IMR-90 (cell line): ENCODE measurements at regions not wholly inside any gene's neighbourhood (a gene's known extent, or its start where the extent isn't known, plus 50 kb on each side); places are given as distances from the start of the nearest gene placed in this dataset.

ENCODE experiments used
- ATAC-seq: fragments of 200-7000 bp; cut with Tn5 transposase; 2 replicates; pipeline ENCODE4 v1.9.1; 2020; ENCODE audit warnings: low read depth, mild to moderate bottlenecking, moderate library complexity
- BruUV-seq: library from RNA; stranded (reverse); fragments of 400-500 nt; replicated peaks from 2 replicates; lab custom pipeline; 2021; lab: Mats Ljungman, UMichigan
- CTCF ChIA-PET: fragments of 300-600 bp; formaldehyde crosslinking; extraction: SDS; loops from one replicate; lab custom pipeline; 2021; ENCODE audit warnings: antibody characterized with exemption; lab: Yijun Ruan, JAX
- POLR2A ChIA-PET: fragments of 300-600 bp; sonication (Branson Sonifier 250); formaldehyde crosslinking; loops from one replicate; lab custom pipeline; 2022; ENCODE audit warnings: antibody characterized with exemption; ENCODE audit not compliant: unreplicated experiment; lab: Charles Lee
- DNase-seq: peaks from one replicate; pipeline ENCODE4 v3.0.0; 2013
- H2AFZ ChIP-seq: replicated peaks from 2 replicates; pipeline ENCODE3; 2013; ENCODE audit warnings: low read length, mild to moderate bottlenecking; ENCODE audit not compliant: poor library complexity
- H2AK5ac ChIP-seq: 2 replicates; pipeline ENCODE4 v1.6.1; 2013; ENCODE audit warnings: low read depth, low read length, inconsistent platforms
- H2AK9ac ChIP-seq: replicated peaks from 2 replicates; pipeline ENCODE3; 2013; ENCODE audit warnings: mild to moderate bottlenecking, low read depth, low read length, moderate library complexity; ENCODE audit not compliant: poor library complexity
- H2BK120ac ChIP-seq: 2 replicates; pipeline ENCODE4 v1.6.1; 2013; ENCODE audit warnings: low read depth, low read length, inconsistent platforms
- H2BK15ac ChIP-seq: 3 replicates; pipeline ENCODE4 v1.6.1; 2013; ENCODE audit warnings: low read depth, low read length, inconsistent platforms
- H2BK20ac ChIP-seq: 2 replicates; pipeline ENCODE4 v1.6.1; 2013; ENCODE audit warnings: low read depth, mild to moderate bottlenecking, inconsistent platforms, low read length, moderate library complexity
- H2BK5ac ChIP-seq: 2 replicates; pipeline ENCODE4 v1.6.1; 2013; ENCODE audit warnings: mild to moderate bottlenecking, low read depth, low read length, inconsistent platforms; ENCODE audit not compliant: poor library complexity, severe bottlenecking
- H3K14ac ChIP-seq: replicated peaks from 2 replicates; pipeline ENCODE4 v1.6.1; 2013; ENCODE audit warnings: low read depth, low read length, inconsistent platforms
- H3K18ac ChIP-seq: 2 replicates; pipeline ENCODE4 v1.6.1; 2013; ENCODE audit warnings: low read depth, low read length, control low read depth
- H3K23ac ChIP-seq: 2 replicates; pipeline ENCODE4 v1.6.1; 2013; ENCODE audit warnings: low read depth, low read length, inconsistent platforms
- H3K27ac ChIP-seq: 2 replicates; pipeline ENCODE4 v1.5.1; 2013; ENCODE audit warnings: mild to moderate bottlenecking, control low read depth, low read length; ENCODE audit not compliant: insufficient read depth
- H3K27me3 ChIP-seq: 2 replicates; pipeline ENCODE4 v1.6.1; 2013; ENCODE audit warnings: low read length; ENCODE audit not compliant: control insufficient read depth, insufficient read depth
- H3K36me3 ChIP-seq: 2 replicates; pipeline ENCODE4 v1.6.1; 2013; ENCODE audit warnings: low read length, mixed read lengths; ENCODE audit not compliant: control insufficient read depth, insufficient read depth
- H3K4ac ChIP-seq: 2 replicates; pipeline ENCODE4 v1.6.1; 2013; ENCODE audit warnings: low read depth, low read length, inconsistent platforms
- H3K4me1 ChIP-seq: 2 replicates; pipeline ENCODE4 v1.6.1; 2013; ENCODE audit warnings: low read length, mixed read lengths; ENCODE audit not compliant: control insufficient read depth, insufficient read depth
- H3K4me2 ChIP-seq: 2 replicates; pipeline ENCODE4 v1.6.1; 2013; ENCODE audit warnings: low read depth, mild to moderate bottlenecking, control low read depth, low read length, moderate library complexity
- H3K4me3 ChIP-seq: 2 replicates; pipeline ENCODE4 v1.5.1; 2013; ENCODE audit warnings: low read depth, mild to moderate bottlenecking, control low read depth, low read length, moderate library complexity; ENCODE audit not compliant: insufficient read depth
- H3K56ac ChIP-seq: 2 replicates; pipeline ENCODE4 v1.6.1; 2013; ENCODE audit warnings: low read length, inconsistent platforms; ENCODE audit not compliant: insufficient read depth; ENCODE audit errors: extremely low read depth
- H3K79me1 ChIP-seq, 2 experiments: 2 replicates each; pipeline ENCODE4 v1.6.1; 2013; ENCODE audit warnings: low read length in 2 of 2, inconsistent platforms in 1 of 2, low read depth in 1 of 2
- H3K9ac ChIP-seq: 2 replicates; pipeline ENCODE4 v1.6.1; 2013; ENCODE audit warnings: low read depth, low read length, control low read depth
- H3K9me1 ChIP-seq: 2 replicates; pipeline ENCODE4 v1.6.1; 2013; ENCODE audit warnings: low read length, inconsistent platforms; ENCODE audit not compliant: insufficient read depth
- H3K9me3 ChIP-seq: 2 replicates; pipeline ENCODE4 v1.6.1; 2013; ENCODE audit warnings: low read length; ENCODE audit not compliant: control insufficient read depth, insufficient read depth
- H4K20me1 ChIP-seq: 2 replicates; pipeline ENCODE4 v1.6.1; 2013; ENCODE audit warnings: low read length, inconsistent platforms; ENCODE audit not compliant: insufficient read depth
- H4K5ac ChIP-seq: 2 replicates; pipeline ENCODE4 v1.6.1; 2013; ENCODE audit warnings: mild to moderate bottlenecking, low read depth, low read length, control low read depth
- H4K8ac ChIP-seq, 2 experiments: 2 replicates each; pipeline ENCODE4 v1.6.1; 2013; ENCODE audit warnings: low read depth in 2 of 2, low read length in 2 of 2, control low read depth in 1 of 2, inconsistent platforms in 1 of 2
- H4K91ac ChIP-seq: 2 replicates; pipeline ENCODE4 v1.6.1; 2013; ENCODE audit warnings: low read depth, low read length, inconsistent platforms; ENCODE audit not compliant: insufficient read depth
- CEBPB ChIP-seq: IDR thresholded peaks from 2 replicates; pipeline ENCODE4 v1.6.1; 2012; ENCODE audit warnings: low read depth, low read length, improper control_type of control experiment
- CHD1 ChIP-seq: IDR thresholded peaks from 2 replicates; pipeline ENCODE4 v1.6.1; 2012; ENCODE audit warnings: low read depth, low read length, improper control_type of control experiment
- MAZ ChIP-seq: IDR thresholded peaks from 2 replicates; pipeline ENCODE4 v1.6.1; 2012; ENCODE audit warnings: low read depth, mild to moderate bottlenecking, low read length, improper control_type of control experiment, moderate library complexity, borderline replicate concordance
- NFE2L2 ChIP-seq: fragments of 150-350 bp; IDR thresholded peaks from 2 replicates; pipeline ENCODE4 v1.6.1; 2016; ENCODE audit warnings: low read depth, mild to moderate bottlenecking, low read length
- RFX5 ChIP-seq: IDR thresholded peaks from 2 replicates; pipeline ENCODE4 v1.8.0; 2012; ENCODE audit warnings: low read depth, mild to moderate bottlenecking, low read length, moderate library complexity
- SMC3 ChIP-seq: fragments of 150-350 bp; IDR thresholded peaks from 2 replicates; pipeline ENCODE4 v1.6.1; 2016; ENCODE audit warnings: low read depth, mild to moderate bottlenecking, antibody characterized with exemption, low read length, moderate library complexity
- WGBS, 2 experiments: methylation state at CpG; one replicate each; pipeline versions ENCODE4 v1.1.5 to v1.1.7; 2013; ENCODE audit warnings: missing lambda C conversion rate in 2 of 2; ENCODE audit not compliant: insufficient read length in 1 of 2; ENCODE audit errors: extremely low coverage in 2 of 2; 5-methylcytosine and 5-hydroxymethylcytosine counted together
- dilution Hi-C: fragments of 300-500 bp; cut with HindIII; formaldehyde crosslinking; loops from one replicate; pipeline ENCODE4 v1.14.3; 2018; ENCODE audit warnings: low sequenced_read_pairs; ENCODE audit not compliant: unreplicated experiment
- in situ Hi-C: fragments of 300-500 bp; cut with MboI; formaldehyde crosslinking; loops from 3 replicates; pipeline ENCODE4 v1.14.3; 2019; ENCODE audit warnings: low sequenced_read_pairs, inconsistent platforms, mixed read lengths
- intact Hi-C: fragments of 100-400 bp; cut with micrococcal nuclease; formaldehyde crosslinking; loops from 2 replicates; pipeline ENCODE4 v1.10.0; 2022
- TF ChIP-seq, protein P1 (sequence below): conservative IDR thresholded peaks from 2 replicates; pipeline ENCODE4 v1.5.1; 2012; ENCODE audit warnings: mild to moderate bottlenecking, low read depth, low read length, improper control_type of control experiment

DNA sequence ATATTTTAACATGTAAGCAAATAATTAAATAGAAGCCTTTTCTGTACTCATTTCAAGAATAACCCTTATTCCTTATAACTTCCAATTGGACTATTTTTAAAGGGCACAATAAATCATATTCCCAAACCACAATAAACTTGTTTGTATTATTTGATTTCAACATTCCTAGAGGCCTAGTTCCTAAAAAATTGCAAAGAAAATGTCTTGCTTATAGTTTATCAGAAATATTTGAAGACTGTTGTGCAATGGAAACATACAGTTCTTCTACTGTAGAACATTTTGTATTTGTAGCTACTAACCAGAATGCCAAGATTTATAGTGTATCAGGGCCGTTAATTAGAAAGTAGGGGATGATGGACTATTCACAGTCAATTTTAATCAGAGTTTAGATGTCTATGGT is 1037.0 kb upstream of the CDH18 start:
- H2BK15ac ChIP-seq = no peak overlapping the region
- no CpG with 5 or more reads among the region's 1 CpG for WGBS, 2 experiments
- H3K56ac ChIP-seq = no peak overlapping the region
- ATAC-seq (no peak), DNase-seq (no peak)
- peaks cover 5% of the 10 kb centered on the region for H3K9me3 ChIP-seq
- no peaks in the 10 kb centered on the region for H3K9me1 ChIP-seq
- H3K4ac ChIP-seq = no peak overlapping the region
- H3K9ac ChIP-seq = no peak overlapping the region
- TF ChIP-seq NFE2L2 (no peak), RFX5 (no peak), CHD1 (no peak), SMC3 (no peak), CEBPB (no peak), MAZ (no peak)
- TF ChIP-seq, protein P1, sequence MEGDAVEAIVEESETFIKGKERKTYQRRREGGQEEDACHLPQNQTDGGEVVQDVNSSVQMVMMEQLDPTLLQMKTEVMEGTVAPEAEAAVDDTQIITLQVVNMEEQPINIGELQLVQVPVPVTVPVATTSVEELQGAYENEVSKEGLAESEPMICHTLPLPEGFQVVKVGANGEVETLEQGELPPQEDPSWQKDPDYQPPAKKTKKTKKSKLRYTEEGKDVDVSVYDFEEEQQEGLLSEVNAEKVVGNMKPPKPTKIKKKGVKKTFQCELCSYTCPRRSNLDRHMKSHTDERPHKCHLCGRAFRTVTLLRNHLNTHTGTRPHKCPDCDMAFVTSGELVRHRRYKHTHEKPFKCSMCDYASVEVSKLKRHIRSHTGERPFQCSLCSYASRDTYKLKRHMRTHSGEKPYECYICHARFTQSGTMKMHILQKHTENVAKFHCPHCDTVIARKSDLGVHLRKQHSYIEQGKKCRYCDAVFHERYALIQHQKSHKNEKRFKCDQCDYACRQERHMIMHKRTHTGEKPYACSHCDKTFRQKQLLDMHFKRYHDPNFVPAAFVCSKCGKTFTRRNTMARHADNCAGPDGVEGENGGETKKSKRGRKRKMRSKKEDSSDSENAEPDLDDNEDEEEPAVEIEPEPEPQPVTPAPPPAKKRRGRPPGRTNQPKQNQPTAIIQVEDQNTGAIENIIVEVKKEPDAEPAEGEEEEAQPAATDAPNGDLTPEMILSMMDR = no peak
- no peak overlapping the region for H3K4me3 ChIP-seq
- dilution Hi-C loops = no loop called here
- no peaks in the 10 kb centered on the region for H4K20me1 ChIP-seq
- H3K36me3 ChIP-seq = no peaks in the 10 kb centered on the region
- POLR2A ChIA-PET = no interaction called here
- no peak overlapping the region for H4K8ac ChIP-seq
- H2AFZ ChIP-seq = no peak overlapping the region
- CTCF ChIA-PET = no interaction called here
- no peak overlapping the region for H4K5ac ChIP-seq
- no peak overlapping the region for H2AK5ac ChIP-seq
- in situ Hi-C loops = no loop called here
- H3K4me2 ChIP-seq = no peak overlapping the region
- H2AK9ac ChIP-seq = no peak overlapping the region
- H2BK120ac ChIP-seq = no peak overlapping the region
- no peak overlapping the region for H2BK20ac ChIP-seq
- no peaks in the 10 kb centered on the region for H3K79me1 ChIP-seq
- H3K27ac ChIP-seq = no peak overlapping the region
- no peak overlapping the region for H3K23ac ChIP-seq
- no peak overlapping the region for H4K91ac ChIP-seq
- H3K18ac ChIP-seq = no peak overlapping the region
- no peaks in the 10 kb centered on the region for H3K27me3 ChIP-seq
- BruUV-seq = no TSS peak
- no peak overlapping the region for H2BK5ac ChIP-seq
- no peaks in the 10 kb centered on the region for H3K4me1 ChIP-seq
- no peak overlapping the region for H3K14ac ChIP-seq
- intact Hi-C loops = no loop called here
